T-helper 9 cell (primary cell): ENCODE measurements at regions not wholly inside any gene's neighbourhood (a gene's known extent, or its start where the extent isn't known, plus 50 kb on each side); places are given as distances from the start of the nearest gene placed in this dataset.

Experiments used
- DNase-seq: peaks from one replicate; pipeline ENCODE4 v3.0.0-alpha.2; 2020

- no peak for DNase-seq
Observed at GRCh38 chr18:77862066-77862757, 612.6 kb downstream of the GALR1 start.

GRCh38 chr18:77865853-77866252 is 616.2 kb downstream of the GALR1 start:
- DNase-seq = no peak

GRCh38 chr18:77866351-77866750 is 616.7 kb downstream of the GALR1 start:
- no peak for DNase-seq

GRCh38 chr18:77870199-77870598 is 620.6 kb downstream of the GALR1 start:
- no peak for DNase-seq

GRCh38 chr18:77870894-77871293 is 621.2 kb downstream of the GALR1 start:
- DNase-seq = no peak

GRCh38 chr18:77872166-77872565 is 622.5 kb downstream of the GALR1 start:
- no peak for DNase-seq

- no peak for DNase-seq
Observed at GRCh38 chr18:77876319-77876865, 626.7 kb downstream of the GALR1 start.

GRCh38 chr18:77879829-77880228 is 630.2 kb downstream of the GALR1 start:
- no peak for DNase-seq

GRCh38 chr18:77884454-77884853 is 634.8 kb downstream of the GALR1 start:
- no peak for DNase-seq

- no peak for DNase-seq
Observed at GRCh38 chr18:77894060-77894459, 644.4 kb downstream of the GALR1 start.

GRCh38 chr18:77895250-77895649 is 645.6 kb downstream of the GALR1 start:
- no peak for DNase-seq

- DNase-seq = no peak
Observed at GRCh38 chr18:77896586-77897252, 647.1 kb downstream of the GALR1 start.

- no peak for DNase-seq
Observed at GRCh38 chr18:77897606-77898005, 648.0 kb downstream of the GALR1 start.

- peak; percentile 32 for DNase-seq
Observed at GRCh38 chr18:77899972-77900754, 650.5 kb downstream of the GALR1 start.

- no peak for DNase-seq
Observed at GRCh38 chr18:77905011-77905410, 655.4 kb downstream of the GALR1 start.

- no peak for DNase-seq
Observed at GRCh38 chr18:77905449-77906055, 655.9 kb downstream of the GALR1 start.

- no peak for DNase-seq
Observed at GRCh38 chr18:77906103-77906892, 656.6 kb downstream of the GALR1 start.

GRCh38 chr18:77910347-77910746 is 660.7 kb downstream of the GALR1 start:
- no peak for DNase-seq

- no peak for DNase-seq
Observed at GRCh38 chr18:77911971-77912605, 662.4 kb downstream of the GALR1 start.

- DNase-seq = no peak
Observed at GRCh38 chr18:77918730-77919129, 669.1 kb downstream of the GALR1 start.

GRCh38 chr18:77919923-77920322 is 670.3 kb downstream of the GALR1 start:
- DNase-seq = no peak

GRCh38 chr18:77935342-77935741 is 685.7 kb downstream of the GALR1 start:
- DNase-seq = no peak
